Cardiac fibroblast (primary cell): ENCODE measurements at regions not wholly inside any gene's neighbourhood (a gene's known extent, or its start where the extent isn't known, plus 50 kb on each side); places are given as distances from the start of the nearest gene placed in this dataset.
A peak's percentile ranks its signal among the peaks of the same experiment; 100 is the strongest.

Experiments used
- DNase-seq, 2 donors: peaks; one replicate each; pipeline versions ENCODE4 v3.0.0 to v3.0.0-alpha.2; 2010; ENCODE audit warnings: low read depth in 2 of 2
- H3K4me3 ChIP-seq, 2 donors: replicated peaks in 1 of 2; 1 replicate in 1 of 2; 2 replicates in 1 of 2; pipeline ENCODE4 v1.5.1; 2011; ENCODE audit warnings: low read depth in 2 of 2, low read length in 2 of 2, mild to moderate bottlenecking in 2 of 2, moderate library complexity in 1 of 2
- CTCF ChIP-seq: IDR thresholded peaks from one replicate; pipeline ENCODE4 v1.5.1; 2011; ENCODE audit warnings: low read depth, mild to moderate bottlenecking, low read length, inconsistent platforms

DNA sequence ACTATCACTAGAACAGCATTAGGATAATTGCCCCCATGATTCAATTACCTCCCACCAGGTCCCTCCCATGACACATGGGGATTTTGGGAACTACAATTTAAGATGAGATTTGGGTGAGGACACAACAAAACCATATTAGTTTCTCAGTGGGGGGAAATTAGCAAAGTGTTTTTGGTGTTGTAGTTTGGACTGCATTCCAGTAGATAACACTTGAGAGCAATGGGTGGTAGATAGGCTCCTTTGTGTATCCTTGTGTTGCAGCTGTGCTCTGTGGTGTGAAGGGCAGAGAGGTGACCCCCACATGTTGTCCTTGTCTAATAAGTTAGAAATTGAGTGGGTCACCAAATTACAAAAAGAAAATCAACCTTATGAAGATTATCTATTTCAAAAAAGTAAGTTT, 223.8 kb downstream of the SATB1 start:
- no peak for DNase-seq
- no peak for TF ChIP-seq CTCF
- no peak overlapping the region for H3K4me3 ChIP-seq

- TF ChIP-seq CTCF: no peak
- no peak for DNase-seq
- H3K4me3 ChIP-seq: no peak overlapping the region
Measured at GRCh38 chr3:18199757-18200156, 225.4 kb downstream of the SATB1 start.

DNA sequence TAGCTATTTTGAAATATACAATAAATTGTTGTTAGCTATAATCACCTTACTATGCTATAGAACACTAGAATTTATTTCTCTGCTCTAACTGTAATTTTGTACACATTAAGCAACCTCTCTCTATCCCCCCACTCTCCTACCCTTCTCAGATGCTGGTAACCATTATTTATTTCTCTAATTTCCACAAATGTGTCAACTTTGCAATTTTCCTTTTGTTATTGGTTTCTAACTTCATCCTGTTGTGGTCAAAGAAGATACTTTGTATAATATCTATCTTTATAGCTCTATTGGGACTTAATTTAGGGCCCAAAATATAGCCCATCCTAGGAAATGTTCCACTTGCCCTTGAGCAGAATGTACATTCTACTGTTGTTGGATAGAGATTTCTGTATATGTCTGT, 229.3 kb downstream of the SATB1 start:
- no peak for DNase-seq
- no peak overlapping the region for H3K4me3 ChIP-seq
- TF ChIP-seq CTCF: no peak

DNA sequence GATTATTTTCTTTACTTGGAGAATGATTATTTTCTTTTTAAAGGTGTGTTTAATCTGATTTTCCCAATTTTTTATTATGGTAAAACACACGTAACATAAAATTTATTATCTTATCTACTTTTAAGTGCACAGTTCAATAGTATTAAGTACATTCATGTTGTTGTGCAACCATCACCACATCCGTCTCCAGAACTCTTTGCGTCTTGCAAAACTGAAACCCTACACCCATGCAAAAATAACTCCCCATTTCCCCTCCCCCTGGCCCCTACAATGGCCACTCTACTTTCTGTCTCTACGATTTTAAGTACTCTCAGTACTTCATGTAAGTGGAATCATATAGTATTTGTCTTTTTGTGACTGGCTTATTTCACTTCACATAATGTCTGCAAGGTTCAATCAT, 230.7 kb downstream of the SATB1 start:
- peak; percentile 57 for DNase-seq
- TF ChIP-seq CTCF: no peak
- no peak overlapping the region for H3K4me3 ChIP-seq

GRCh38 chr3:18190646-18191045, 234.5 kb downstream of the SATB1 start:
- no peak for DNase-seq
- no peak for TF ChIP-seq CTCF
- H3K4me3 ChIP-seq: no peak overlapping the region

GRCh38 chr3:18189282-18190050, 235.7 kb downstream of the SATB1 start:
- peak; percentile 19 to 25 for DNase-seq
- TF ChIP-seq CTCF: no peak
- no peak overlapping the region for H3K4me3 ChIP-seq

- H3K4me3 ChIP-seq: no peak overlapping the region
- TF ChIP-seq CTCF: no peak
- no peak for DNase-seq
Measured at GRCh38 chr3:18188491-18188890, 236.6 kb downstream of the SATB1 start.
